ENCODE measurements at regions not wholly inside any gene's neighbourhood (a gene's known extent, or its start where the extent isn't known, plus 50 kb on each side); places are given as distances from the start of the nearest gene placed in this dataset.

DNA sequence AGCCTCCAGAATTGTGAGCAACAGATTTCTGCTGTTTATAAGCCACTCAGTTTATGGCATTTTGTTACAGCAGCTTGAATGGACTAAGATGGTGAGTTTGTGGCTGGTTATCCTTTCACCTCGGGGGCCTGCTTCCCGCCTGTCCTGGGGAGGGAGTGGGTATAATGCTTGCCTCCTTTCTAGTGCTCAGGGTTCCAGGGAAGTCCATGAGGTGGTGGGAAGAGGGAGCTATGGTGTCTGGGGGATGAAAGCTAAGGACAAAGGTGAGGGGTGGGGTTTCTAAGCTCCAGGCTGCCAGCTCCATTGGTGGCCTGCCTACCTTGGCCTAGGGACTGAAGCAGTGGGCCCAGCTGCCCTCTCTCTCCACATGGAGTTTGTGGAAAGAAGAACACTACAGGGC is 50.2 kb upstream of the SDK2 start:
- no peak for DNase-seq (ENCODE audit: low spot score)

DNA sequence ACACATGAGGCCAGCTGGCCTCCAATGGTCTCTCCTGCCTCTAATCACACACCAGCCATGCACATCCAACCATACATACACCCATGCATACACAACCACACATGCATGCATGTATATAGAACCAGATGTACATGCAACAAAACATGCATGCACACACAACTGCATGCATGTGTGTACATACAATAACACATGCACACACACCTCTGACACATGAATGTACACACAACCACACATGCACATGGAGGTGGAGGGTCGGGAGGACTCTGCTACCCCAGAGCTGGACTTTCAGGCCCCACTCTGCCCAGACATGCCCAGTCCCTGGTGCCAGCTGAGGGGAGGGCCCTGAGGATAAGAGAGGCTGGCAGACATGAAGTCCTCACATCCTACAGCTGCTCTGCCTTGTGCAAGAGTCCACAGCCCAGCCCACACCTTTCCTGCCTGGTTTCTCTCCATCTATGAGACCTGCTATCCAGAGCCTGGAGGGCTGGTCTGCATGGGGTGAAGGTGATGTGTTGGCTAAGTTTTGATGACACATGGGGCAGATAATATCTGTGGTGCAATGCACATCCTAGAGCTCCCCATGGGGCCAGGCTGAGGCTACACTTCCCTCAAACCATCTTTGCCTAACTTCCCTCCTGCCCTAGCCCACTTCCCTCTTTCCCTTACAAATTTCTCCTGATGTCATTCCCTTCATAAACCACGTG is 50.9 kb upstream of the SDK2 start:
- DNase-seq (ENCODE audit: low spot score): no peak

DNA sequence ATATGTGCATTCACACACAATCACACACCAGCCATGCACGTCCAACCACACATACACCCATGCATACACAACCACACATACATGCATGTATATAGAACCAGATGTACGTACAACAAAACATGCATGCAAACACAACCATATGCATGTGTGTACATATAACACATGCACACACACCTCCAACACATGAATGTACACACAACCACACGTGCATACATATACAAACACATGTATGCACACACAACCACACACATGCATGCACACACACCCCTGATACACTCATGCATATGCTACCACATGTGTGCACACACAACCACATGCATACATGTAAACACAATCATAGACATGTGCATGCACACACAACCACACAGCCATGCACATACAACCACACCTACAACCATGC is 52.0 kb upstream of the SDK2 start:
- no peak for DNase-seq (ENCODE audit: low spot score)

DNA sequence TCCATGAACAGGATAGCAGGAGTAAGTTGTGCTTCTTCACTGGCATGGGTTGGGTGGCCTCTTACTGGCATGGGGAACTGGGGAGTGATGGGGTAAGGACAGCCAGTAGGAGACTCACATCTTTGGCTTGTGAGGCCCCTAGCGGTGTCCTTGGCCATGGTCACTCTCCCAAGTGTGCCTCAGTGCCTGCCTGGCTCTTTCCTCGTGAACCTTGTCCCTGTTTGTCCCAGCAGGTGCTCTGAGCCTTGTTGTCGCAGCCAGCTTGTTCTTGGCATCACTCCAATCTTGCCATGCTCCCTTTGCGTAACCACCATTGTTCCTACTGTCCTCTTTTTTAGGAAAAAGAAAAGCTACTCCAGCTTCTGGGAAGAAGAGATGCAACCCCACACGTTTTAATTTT is 53.6 kb upstream of the SDK2 start:
- no peak for DNase-seq (ENCODE audit: low spot score)

DNA sequence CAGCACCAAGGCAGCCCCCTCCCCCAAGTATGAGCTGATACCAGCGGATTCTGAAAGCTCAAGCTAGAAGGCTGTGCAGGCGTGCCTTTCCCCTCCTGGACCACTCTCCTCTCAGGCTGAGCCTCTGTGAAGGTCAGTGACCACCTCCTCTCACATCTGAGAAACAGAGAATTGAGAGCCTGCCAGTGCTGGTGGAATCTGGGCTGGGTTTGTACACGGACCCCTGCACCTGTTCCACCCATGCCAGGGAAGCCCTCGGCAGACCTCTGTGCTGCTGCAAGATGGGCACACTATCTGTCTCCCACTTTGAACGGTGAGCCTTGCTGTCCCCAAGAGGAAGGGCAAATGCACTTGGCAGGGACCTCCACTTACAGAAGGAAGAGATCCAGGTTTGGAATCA is 54.7 kb upstream of the SDK2 start:
- DNase-seq (ENCODE audit: low spot score): no peak

DNA sequence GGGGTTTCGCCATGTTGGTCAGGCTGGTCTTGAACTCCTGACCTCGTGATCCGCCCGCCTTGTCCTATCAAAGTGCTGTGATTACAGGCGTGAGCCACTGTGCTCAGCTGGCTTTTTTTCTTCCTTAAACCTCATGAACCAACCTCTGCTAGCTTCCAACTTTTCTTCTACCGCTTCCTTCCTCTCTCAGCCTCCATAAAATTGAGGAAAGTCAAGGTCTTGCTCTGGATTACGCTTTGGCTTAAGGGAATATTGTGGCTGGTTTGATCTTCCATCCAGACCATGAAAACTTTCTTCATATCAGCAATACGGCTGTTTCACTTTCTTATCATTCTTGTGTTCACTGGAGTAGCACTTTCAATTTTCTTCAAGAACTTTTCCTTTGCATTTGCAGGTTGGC is 57.5 kb upstream of the SDK2 start:
- DNase-seq (ENCODE audit: low spot score): no peak

DNA sequence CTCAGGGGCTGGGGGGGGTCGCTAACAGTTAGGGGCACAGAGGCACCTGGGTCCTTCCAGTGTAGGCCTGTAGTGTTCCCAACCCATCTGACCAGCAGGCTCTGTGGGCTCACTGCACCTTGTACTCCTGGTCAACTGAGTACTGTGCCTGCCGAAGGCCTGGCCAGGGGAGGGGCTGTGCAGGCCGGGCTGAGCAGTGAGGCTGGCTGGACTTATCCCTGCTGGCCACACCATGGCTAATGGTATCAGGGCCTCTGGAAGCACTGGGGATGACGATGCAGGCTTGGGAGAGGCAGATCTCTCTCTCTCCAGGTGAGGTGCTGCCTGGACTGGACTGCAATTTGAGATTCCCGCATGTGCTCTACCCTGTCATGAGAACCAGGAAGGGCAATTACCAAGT is 58.9 kb upstream of the SDK2 start:
- no peak for DNase-seq (ENCODE audit: low spot score)

DNA sequence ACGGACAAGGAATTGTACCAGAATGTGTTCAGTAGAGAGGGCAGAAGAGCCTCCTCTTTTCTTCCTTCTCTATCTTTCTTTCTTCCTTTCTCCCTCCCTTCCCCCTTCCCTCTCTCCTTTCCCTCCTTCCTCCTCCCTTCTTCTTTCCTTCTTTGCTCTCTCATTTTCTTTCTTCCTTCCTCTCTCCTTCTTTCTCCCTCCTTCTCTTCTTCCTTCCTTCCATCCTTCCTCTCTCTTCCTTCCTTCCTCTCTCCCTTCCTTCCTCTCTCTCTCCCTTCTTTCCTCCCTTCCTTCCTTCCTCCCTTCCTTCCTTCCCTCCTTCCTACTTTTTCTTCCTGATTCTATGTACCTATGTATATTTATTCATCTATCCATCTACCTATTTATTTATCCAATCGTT is 59.7 kb upstream of the SDK2 start:
- DNase-seq (ENCODE audit: low spot score): no peak

DNA sequence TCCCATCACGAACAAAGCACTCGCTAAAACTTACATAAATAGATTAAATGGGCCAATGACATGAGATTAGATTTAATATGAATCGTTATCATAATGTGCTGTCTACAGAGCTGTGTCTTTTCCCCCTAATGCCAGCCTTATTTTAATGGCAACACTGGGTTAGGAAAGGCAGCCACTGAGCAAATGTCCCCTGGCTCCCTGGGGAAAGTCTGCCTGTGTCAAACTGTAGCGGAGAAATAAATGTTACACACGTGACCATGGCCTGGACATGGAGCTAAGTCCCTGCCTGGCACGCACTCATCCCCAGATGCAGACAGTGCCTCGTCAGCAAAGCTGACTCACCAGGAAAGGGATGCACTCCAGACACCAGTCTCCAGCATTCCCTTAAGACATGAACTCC is 61.3 kb upstream of the SDK2 start:
- peak; percentile 54 for DNase-seq (ENCODE audit: low spot score)

DNA sequence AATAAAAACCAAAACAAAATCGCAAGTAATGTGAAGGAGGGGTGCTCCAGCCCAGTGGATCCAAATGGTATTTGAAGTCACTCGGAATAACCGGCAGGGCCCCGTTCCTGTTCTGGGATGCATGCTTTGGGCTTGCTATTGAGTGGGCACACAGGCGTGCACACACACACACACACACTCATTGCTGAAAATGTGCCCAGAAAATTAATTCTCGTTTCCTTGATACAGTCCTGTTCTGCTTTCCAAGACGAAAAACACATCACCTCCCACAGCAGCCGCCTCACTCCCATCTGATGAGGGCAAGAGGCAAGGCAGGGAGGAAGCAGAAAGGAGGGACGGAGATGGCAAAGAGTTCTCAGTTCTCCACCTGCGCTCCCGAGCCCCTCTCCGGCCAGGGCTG is 62.2 kb upstream of the SDK2 start:
- no peak for DNase-seq (ENCODE audit: low spot score)

DNA sequence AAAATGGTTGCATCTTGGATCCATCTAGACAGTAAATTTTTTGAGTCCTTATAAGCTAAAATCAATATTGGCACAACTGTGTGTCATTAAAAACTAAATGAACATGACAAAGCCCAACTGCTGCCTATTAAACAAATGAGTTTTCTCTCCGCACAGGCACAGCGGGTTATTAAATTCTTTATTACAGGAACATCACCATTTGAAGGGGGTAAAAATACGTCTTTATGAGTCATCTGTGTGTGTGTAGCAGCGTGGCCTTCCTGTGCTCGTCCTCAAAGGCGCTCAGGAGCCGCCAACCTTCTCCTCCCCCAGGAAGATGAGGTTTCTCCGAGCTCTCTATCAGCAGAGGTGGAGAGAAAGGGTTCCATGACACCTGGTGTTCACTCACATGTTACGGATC is 62.6 kb upstream of the SDK2 start:
- no peak for DNase-seq (ENCODE audit: low spot score)

DNA sequence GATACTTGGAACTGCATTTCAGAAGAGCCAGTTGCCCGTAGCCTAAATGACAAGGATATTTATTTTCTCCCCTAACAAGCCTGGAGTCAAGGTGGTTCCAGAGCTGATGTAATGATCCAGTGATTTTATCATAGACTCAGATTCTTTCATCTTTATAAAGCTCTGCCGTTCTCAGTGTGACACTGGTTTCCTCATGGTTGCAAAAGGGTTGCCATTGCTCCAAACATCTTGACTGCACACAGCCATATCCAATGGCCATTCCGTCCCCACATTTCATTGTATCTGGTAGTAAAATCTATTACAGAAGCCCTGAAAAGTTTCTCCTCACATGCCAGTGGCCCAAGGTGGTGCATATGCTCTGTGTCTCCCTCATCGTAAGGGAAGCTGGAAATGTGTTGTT is 63.1 kb upstream of the SDK2 start:
- no peak for DNase-seq (ENCODE audit: low spot score)

DNA sequence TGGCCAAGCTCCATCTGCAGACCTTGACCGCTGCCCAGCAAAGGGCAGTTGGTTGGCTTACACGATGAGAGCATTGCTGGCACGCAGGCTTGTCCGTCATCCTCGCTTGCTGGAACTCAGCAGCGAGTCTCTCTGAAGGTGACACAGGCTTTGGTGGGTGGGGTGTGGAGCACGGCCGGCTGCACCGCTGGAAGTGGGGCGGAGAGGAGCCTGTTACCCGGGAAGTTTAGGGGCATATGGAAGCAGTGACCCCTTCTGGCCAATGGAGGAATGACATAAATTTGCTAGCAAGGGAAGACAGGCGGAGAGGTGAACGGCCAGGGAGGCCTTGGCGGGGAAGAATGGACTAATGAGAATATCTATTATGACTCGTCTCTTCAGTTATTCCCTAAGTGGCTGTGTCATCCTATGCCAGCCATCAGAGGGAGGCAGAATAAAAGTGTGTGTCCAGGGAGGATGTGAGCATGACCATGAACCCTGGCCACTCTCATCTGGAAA is 65.9 kb upstream of the SDK2 start:
- DNase-seq (ENCODE audit: low spot score): peak; percentile 64

DNA sequence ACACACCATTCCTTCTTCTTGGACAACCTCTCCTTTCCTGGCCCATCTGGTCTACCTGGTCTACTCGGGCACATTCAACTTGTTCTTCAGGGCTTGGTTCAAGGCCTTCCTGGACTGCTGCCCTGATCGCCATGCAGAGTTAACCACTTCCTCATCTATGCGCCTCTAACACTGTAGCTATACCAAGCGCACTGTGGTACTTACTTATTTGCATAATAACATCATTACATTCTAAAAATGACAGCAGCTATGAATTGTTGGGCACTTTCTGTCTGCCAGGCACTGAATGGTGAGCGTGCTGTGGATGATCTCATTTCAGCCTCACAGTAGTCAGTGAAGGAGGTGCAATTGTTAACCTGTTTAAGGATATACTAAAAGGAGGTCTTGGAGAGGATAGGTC is 66.9 kb upstream of the SDK2 start:
- DNase-seq (ENCODE audit: low spot score): no peak

DNA sequence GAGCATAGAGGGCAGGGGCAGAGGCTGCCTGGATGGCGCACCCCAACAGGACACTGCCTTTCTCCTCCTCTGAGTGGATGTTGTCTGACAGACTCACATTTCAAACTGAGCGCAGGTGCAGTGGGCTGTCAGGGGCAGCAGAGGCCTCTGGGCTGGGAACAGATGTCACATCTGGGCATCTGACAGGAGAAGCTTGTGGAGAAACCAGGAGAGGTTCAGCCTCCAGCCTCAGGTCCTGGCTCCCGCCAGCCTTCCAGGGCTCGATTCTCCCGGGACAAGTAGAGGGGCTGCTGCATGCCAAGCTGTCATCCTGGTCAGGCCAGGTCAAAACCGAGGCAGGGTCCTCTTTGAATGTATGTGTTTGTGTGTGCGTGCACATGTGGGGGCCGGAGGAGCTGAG is 67.7 kb upstream of the SDK2 start:
- DNase-seq (ENCODE audit: low spot score): no peak

DNA sequence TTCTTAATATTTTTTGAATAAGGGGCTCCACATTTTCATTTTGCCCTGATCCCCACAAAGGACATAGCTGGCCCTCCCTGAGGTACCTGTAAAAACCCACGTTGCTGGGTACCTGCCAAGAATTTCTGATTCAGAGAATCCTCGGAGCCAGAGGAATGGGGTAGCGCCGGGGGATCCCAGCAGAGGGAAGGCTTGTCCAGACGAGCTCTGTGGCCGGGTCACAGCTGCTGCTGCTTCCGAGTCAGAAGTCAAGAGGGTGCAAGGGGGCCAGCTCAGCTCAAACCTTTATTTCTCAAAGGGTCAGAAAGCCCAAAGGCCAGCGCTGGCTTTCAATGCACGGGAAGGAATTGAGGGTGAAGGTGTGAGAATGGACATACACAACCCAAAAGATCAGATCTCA is 68.9 kb upstream of the SDK2 start:
- no peak for DNase-seq (ENCODE audit: low spot score)

DNA sequence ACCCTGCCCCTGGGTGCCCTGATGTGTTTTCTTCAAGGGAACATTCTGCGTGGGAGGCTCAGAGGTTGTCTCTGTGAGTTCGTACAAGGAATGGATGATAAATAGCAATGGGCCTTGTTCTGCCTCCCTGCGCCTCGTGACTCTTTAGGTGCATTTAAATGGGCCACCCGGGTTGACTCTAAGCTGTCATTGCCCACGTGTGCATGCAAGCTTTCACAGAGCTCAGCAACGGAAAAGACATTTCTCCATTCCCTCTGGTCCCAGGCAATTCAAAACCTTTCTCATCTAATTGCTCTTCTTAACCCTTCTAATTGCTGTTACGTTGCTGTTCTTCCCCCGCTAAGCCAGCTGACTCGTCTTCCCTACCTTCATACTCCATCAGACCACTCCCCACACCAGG is 71.5 kb upstream of the SDK2 start:
- no peak for DNase-seq (ENCODE audit: low spot score)

DNA sequence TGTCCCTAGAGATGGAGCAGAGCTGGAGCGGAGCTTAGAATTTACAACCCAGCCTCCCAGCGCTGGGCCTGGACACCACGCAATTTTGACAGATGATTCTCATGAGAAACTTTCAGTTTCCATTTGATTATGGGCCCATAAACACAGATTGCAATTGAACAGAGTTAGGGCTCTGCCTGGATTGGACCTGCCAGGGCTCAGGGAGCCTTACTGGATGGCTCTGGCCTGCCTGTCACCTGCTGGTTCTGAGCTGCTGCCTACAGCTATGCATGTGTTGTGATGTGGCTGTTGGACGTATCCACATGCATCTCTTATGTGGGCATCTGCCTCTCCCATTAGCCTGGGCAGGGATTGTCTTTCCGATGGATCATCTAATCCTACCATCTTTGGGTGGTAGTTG is 73.4 kb upstream of the SDK2 start:
- no peak for DNase-seq (ENCODE audit: low spot score)

DNA sequence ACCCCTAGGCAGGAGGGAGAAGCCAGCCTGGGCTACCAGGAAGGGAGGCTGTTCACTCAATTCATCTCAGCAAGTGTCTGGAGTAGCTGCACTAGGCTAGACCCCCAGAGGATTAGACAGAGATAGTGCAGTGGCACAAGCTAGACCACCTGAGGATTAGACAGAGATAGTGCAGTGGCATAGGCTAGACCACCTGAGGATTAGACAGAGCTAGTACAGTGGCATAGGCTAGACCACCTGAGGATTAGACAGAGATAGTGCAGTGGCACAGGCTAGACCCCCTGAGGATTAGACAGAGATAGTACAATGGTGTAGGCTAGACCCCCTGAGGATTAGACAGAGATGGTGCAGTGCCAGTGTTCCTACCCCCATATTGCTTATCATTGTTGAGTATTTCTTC is 74.1 kb upstream of the SDK2 start:
- DNase-seq (ENCODE audit: low spot score): no peak

DNA sequence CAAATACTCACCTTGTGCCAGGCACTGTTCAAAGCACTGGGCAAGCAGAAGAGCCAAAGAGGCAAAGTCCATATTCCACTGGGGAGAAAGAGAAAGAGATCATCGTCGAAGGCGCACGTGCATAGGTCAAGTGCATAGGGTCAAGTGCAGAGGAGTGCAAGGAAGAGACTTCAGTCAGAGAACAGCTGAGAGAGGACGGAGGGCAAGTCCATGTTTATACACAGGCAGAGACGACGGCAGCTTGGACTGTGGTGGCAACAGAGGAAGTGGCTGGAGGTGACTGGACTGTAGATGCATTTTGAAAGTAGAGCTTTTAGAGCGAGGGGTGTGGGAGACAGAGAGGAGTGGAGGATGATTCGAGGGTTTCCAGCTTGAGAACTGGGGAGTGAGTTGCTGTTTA is 74.7 kb upstream of the SDK2 start:
- no peak for DNase-seq (ENCODE audit: low spot score)

DNA sequence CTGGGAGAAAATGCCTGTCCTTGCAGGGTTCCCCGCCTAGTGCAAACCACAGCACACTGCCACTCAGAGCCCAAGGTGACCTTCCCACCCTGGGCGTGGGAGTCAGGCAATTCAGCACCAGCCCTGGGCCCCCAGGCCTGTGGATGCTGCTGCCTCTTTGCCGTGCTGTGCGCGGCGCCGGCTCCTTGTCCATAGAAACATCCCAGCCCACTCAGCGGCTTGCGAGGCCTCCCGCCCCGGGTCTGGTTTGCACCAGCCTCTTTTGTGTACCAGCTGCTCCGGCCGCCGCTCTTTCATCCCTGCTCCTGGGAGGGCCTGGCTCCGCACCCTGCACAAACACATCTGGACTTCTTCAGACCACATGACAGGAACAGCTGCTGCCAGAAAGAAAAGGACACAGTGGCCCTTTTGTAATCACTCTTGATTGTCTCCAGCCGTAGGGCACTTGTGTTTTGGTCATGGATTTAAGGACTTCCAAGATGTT is 75.4 kb upstream of the SDK2 start:
- DNase-seq (ENCODE audit: low spot score): no peak

DNA sequence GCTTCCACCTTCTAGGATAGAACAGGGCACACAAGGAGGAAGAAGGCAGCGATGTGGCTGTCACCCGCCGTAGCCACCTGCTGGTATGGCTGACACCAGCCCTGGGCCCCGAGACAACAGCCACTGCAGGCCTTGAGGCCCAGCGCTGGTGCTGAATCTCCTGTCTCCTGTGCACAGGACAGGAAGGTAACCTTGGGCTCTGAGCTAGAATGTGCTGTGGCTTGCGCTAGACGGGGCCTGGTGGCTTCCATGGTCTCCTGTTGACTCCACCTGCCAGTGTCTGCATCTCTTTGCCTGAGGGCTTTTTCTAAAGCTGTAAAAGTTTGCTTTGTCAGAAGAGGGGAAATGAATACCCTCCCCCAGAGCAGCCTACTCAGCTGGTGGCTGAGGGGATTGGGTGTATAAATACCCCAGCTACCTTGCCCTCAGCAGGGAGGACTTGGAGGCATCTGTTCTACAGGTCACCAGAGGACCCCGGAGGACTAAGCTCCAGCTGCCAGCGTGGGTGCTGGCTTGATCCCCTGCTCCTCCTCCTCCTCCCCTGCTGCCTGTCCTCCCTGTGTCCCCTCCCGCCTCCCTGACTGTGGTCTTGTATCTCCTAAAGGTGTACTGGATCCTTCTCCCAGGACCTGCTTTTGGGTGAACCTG is 76.1 kb upstream of the SDK2 start:
- DNase-seq (ENCODE audit: low spot score): no peak

DNA sequence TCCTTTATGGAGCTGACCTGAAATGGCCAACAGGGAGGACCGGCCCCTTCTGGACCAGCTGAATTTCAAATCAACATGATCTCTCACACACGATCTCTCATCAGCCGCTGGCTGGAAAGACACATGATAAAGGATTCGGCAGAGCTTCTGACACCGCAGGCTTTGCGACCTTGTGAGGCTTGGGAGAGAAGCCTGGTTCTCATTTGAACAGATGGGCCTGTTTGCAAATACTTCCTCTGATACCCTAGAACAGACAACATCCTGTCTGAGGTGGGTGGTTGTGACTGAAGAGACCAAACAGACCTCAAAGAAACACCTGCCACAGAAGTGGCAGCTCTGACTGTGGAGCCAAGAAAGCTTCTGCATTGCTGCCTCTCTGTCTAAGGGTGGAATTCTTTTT is 77.9 kb upstream of the SDK2 start:
- DNase-seq (ENCODE audit: low spot score): no peak

DNA sequence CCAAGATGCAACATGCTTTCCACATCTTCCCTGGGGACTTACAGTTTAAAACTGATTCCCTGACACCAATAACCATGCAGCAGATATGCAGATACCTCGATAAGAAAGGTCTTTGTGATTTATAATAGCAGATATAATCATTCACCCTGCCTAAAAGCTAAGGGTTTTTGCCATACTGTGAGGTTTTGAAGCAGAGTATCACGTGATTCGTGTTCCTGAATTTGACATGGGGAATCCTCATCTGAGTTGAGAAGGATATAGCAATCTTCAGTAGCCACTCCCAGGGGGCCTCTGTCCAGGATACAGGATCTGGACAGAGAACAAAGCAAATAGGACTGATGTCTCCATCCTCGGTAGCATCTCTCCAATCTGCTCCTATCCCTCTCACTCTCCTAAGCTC is 79.1 kb upstream of the SDK2 start:
- DNase-seq (ENCODE audit: low spot score): no peak

All from COLO829 (cell line).